ENCODE measurements at regions not wholly inside any gene's neighbourhood (a gene's known extent, or its start where the extent isn't known, plus 50 kb on each side); places are given as distances from the start of the nearest gene placed in this dataset.

DNA sequence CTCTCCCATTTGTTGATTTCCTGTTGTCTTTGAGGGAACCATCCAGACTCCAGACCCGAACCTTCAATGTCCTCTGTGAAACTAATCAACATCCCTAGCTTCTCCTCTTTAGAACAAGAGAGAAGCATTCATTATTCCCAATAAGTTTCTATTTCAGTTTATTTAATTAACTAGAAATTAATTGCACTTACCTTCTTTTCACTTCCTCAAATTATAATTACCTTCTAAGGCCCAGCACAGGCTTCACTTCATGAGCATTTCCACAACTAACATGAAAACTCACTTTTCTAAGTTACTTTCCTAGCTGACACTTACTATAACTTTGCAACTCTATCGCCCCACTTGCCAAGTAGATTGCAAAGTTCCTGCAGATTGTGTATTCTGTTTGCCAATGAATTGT lies 71.6 kb upstream of the HTR2A start:
- Histone ChIP-seq H3K4me3 (no peak overlapping the region), H3K4me1 (no peaks in the 10 kb centered on the region), H3K9me3 (no peaks in the 10 kb centered on the region), H3K27me3 (no peaks in the 10 kb centered on the region), H3K36me3 (no peaks in the 10 kb centered on the region), H3K27ac (no peak overlapping the region)
- ATAC-seq (no peak), DNase-seq (no peak)
- intact Hi-C loops (cut with DNase I): no loop called here
- no peak for TF ChIP-seq POLR2A (IDR thresholded peaks at IDR 0.05)
- TF ChIP-seq, protein P1, sequence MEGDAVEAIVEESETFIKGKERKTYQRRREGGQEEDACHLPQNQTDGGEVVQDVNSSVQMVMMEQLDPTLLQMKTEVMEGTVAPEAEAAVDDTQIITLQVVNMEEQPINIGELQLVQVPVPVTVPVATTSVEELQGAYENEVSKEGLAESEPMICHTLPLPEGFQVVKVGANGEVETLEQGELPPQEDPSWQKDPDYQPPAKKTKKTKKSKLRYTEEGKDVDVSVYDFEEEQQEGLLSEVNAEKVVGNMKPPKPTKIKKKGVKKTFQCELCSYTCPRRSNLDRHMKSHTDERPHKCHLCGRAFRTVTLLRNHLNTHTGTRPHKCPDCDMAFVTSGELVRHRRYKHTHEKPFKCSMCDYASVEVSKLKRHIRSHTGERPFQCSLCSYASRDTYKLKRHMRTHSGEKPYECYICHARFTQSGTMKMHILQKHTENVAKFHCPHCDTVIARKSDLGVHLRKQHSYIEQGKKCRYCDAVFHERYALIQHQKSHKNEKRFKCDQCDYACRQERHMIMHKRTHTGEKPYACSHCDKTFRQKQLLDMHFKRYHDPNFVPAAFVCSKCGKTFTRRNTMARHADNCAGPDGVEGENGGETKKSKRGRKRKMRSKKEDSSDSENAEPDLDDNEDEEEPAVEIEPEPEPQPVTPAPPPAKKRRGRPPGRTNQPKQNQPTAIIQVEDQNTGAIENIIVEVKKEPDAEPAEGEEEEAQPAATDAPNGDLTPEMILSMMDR (IDR thresholded peaks at IDR 0.05): no peak
- WGBS, 4 donors: 76 to 83% (median 82%) methylated on average over 2 of the region's 2 CpGs

DNA sequence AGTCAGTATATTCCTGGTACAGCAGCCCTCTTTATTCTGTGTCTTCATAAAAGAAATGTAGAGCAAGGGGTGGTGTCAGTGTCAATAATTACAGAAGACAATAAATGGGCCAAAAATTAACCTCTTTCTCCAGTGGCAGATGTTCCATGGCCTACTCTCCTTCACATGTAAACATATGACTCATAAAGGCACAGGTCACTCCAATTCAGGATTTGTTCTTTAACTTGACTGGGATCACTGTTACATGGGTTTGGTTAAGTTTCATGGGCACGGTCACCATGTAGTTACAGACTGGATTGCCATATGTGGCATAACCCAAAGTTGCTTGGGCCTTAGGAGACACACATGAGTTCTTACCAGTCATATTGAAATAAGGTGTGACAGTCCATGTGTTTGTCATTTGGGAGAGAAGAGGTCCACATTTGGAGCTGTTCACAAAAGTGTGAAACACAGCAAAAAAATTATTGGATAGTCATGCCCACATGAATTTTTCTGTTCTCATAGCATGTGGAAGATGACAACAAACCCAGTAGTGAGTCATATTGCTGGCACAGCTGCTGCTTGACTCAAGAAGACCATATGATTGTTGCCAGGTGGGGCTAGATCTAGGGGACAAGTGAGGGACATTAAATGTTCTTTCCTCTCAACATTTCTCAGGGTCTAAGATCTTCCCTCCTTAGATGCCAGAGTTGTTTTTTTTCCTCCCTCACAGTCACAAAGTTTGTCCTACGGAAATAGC lies 68.1 kb upstream of the HTR2A start:
- Histone ChIP-seq H3K27me3 (no peaks in the 10 kb centered on the region), H3K27ac (no peak overlapping the region), H3K9me3 (no peaks in the 10 kb centered on the region), H3K4me1 (no peaks in the 10 kb centered on the region), H3K36me3 (no peaks in the 10 kb centered on the region), H3K4me3 (no peak overlapping the region)
- no peak for DNase-seq
- 39 to 88% (median 44%) methylated on average over 1 to 2 of the region's 2 CpGs for WGBS, 4 donors
- intact Hi-C loops (cut with DNase I): no loop called here
- no peak for ATAC-seq
- TF ChIP-seq, protein P1 (IDR thresholded peaks at IDR 0.05): no peak
- TF ChIP-seq POLR2A (IDR thresholded peaks at IDR 0.05): no peak

DNA sequence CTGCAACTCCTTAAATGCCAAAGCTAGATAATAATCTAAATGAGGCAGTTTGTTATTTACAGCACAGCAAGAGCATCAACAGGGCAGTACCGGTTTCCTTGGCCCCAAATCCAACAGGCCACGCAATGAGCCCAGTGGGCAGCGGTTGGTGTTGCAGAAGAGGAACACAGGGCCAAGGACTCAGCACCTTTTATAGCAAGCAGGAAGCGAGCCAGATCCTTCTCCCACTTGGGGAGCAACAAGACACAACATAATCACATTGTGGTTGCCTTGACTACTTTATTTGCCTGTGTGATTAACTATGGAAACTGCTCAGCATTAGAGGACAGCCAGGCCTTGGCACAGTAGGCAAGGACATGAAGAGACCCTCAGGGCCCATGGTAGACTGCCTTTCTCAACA lies 67.1 kb upstream of the HTR2A start:
- TF ChIP-seq, protein P1 (IDR thresholded peaks at IDR 0.05): no peak
- TF ChIP-seq POLR2A (IDR thresholded peaks at IDR 0.05): no peak
- Histone ChIP-seq H3K36me3 (no peaks in the 10 kb centered on the region), H3K27me3 (no peaks in the 10 kb centered on the region), H3K9me3 (no peaks in the 10 kb centered on the region), H3K4me3 (no peak overlapping the region), H3K4me1 (no peaks in the 10 kb centered on the region), H3K27ac (no peak overlapping the region)
- WGBS, 4 donors: 74 to 84% (median 77%) methylated on average over 3 to 4 of the region's 4 CpGs
- intact Hi-C loops (cut with DNase I): no loop called here
- ATAC-seq: no peak
- no peak for DNase-seq

DNA sequence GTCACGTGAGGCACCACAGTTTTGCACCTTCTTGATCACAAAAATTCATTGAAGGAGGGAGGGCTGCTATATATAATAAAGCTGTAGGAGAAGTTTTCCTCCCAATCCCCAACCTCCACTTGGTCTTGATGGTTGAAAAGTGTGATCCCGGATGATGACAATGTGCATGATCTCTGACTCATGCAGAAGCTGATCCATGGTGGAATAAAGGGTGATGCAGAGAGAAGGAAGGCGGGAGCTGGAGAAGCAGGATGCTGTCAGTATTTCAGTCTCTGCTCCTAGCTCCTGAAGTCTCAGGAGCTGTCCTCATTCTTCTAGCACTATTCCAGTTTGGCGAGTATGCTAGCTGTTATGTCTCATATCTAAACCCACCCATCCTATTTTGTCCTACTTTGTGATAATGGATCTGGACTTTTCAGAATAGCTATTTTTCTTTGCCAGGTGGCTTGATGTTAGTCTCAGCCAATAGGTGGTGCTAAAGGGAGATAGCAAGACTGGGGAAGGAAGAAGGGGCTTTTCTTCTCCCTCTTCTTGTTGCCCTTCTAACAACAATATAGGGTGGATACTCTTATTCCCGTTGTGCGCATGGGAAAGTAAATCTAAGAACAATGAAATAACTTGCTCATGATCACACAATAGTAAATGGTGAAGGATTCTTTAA lies 65.6 kb upstream of the HTR2A start:
- no peak for ATAC-seq
- intact Hi-C loops (cut with DNase I): no loop called here
- no peaks in the 10 kb centered on the region for H3K27me3 ChIP-seq
- no peaks in the 10 kb centered on the region for H3K36me3 ChIP-seq
- 68 to 75% (median 69%) methylated on average over 6 of the region's 6 CpGs for WGBS, 4 donors
- TF ChIP-seq POLR2A (IDR thresholded peaks at IDR 0.05): no peak
- TF ChIP-seq, protein P1 (IDR thresholded peaks at IDR 0.05): peak in 3 of 12 donors; percentile 7 to 28 (median 15)
- H3K27ac ChIP-seq: no peak overlapping the region
- H3K4me3 ChIP-seq: no peak overlapping the region
- H3K9me3 ChIP-seq: no peaks in the 10 kb centered on the region
- no peaks in the 10 kb centered on the region for H3K4me1 ChIP-seq
- DNase-seq: no peak

All from heart left ventricle (tissue), 16 donors.